H9 (cell line): ENCODE measurements at regions not wholly inside any gene's neighbourhood (a gene's known extent, or its start where the extent isn't known, plus 50 kb on each side); places are given as distances from the start of the nearest gene placed in this dataset.
A peak's percentile ranks its signal among the peaks of the same experiment; 100 is the strongest.

Experiments
- DNase-seq: peaks from one replicate; pipeline ENCODE4 v3.0.0-alpha.2; 2017
- H2AFZ ChIP-seq: one replicate; pipeline ENCODE4 v1.6.1; 2013; ENCODE audit warnings: mild to moderate bottlenecking, low read length, control low read depth, moderate library complexity
- H2AK5ac ChIP-seq: 2 replicates; pipeline ENCODE4 v1.6.1; 2013; ENCODE audit warnings: low read length, control low read depth, mixed read lengths; ENCODE audit not compliant: insufficient read length
- H2BK120ac ChIP-seq: one replicate; pipeline ENCODE4 v1.6.1; 2013; ENCODE audit warnings: low read depth, mild to moderate bottlenecking, low read length, control low read depth, inconsistent platforms; ENCODE audit not compliant: poor library complexity, severe bottlenecking
- H2BK12ac ChIP-seq: 2 replicates; pipeline ENCODE4 v1.6.1; 2013; ENCODE audit warnings: low read length, control low read depth, mixed read lengths, low read depth; ENCODE audit not compliant: insufficient read length
- H2BK15ac ChIP-seq: 2 replicates; pipeline ENCODE4 v1.6.1; 2013; ENCODE audit warnings: low read depth, low read length, control low read depth
- H2BK20ac ChIP-seq: one replicate; pipeline ENCODE4 v1.6.1; 2013; ENCODE audit warnings: low read depth, mild to moderate bottlenecking, low read length, control low read depth, inconsistent platforms; ENCODE audit not compliant: poor library complexity, severe bottlenecking
- H2BK5ac ChIP-seq: 2 replicates; pipeline ENCODE4 v1.6.1; 2013; ENCODE audit warnings: low read length, control low read depth, mixed read lengths; ENCODE audit not compliant: insufficient read length
- H3K14ac ChIP-seq: 2 replicates; pipeline ENCODE4 v1.6.1; 2013; ENCODE audit warnings: low read length, control low read depth; ENCODE audit not compliant: insufficient read depth
- H3K18ac ChIP-seq: 2 replicates; pipeline ENCODE4 v1.6.1; 2013; ENCODE audit warnings: low read depth, mild to moderate bottlenecking, mixed read lengths, low read length, control low read depth; ENCODE audit not compliant: insufficient read length
- H3K23ac ChIP-seq: 2 replicates; pipeline ENCODE4 v1.6.1; 2013; ENCODE audit warnings: low read length, control low read depth, mixed read lengths, low read depth; ENCODE audit not compliant: insufficient read length
- H3K23me2 ChIP-seq: 2 replicates; pipeline ENCODE4 v1.6.1; 2013; ENCODE audit warnings: low read depth, mild to moderate bottlenecking, mixed read lengths, low read length, control low read depth; ENCODE audit not compliant: insufficient read length, poor library complexity, severe bottlenecking
- H3K27ac ChIP-seq: 2 replicates; pipeline ENCODE4 v1.5.1; 2013; ENCODE audit warnings: low read length, control low read depth, mixed read lengths, low read depth; ENCODE audit not compliant: insufficient read length
- H3K27me3 ChIP-seq: 2 replicates; pipeline ENCODE4 v1.6.1; 2013; ENCODE audit warnings: low read length, control low read depth, inconsistent platforms; ENCODE audit not compliant: insufficient read depth
- H3K4ac ChIP-seq: 2 replicates; pipeline ENCODE4 v1.6.1; 2013; ENCODE audit warnings: low read depth, mild to moderate bottlenecking, control low read depth, inconsistent platforms, low read length, moderate library complexity
- H3K4me1 ChIP-seq: 2 replicates; pipeline ENCODE4 v1.6.1; 2013; ENCODE audit warnings: low read length, control low read depth, inconsistent platforms; ENCODE audit not compliant: insufficient read depth
- H3K4me2 ChIP-seq: 2 replicates; pipeline ENCODE4 v1.6.1; 2013; ENCODE audit warnings: low read length, control low read depth, mixed read lengths; ENCODE audit not compliant: insufficient read length, insufficient read depth
- H3K56ac ChIP-seq: 2 replicates; pipeline ENCODE4 v1.6.1; 2013; ENCODE audit warnings: low read depth, mild to moderate bottlenecking, mixed read lengths, low read length, control low read depth; ENCODE audit not compliant: insufficient read length
- H3K79me1 ChIP-seq: 2 replicates; pipeline ENCODE4 v1.6.1; 2013; ENCODE audit warnings: low read depth, mild to moderate bottlenecking, moderate library complexity, low read length, control low read depth, inconsistent platforms; ENCODE audit not compliant: insufficient read depth, poor library complexity, severe bottlenecking
- H3K79me2 ChIP-seq: 2 replicates; pipeline ENCODE4 v1.6.1; 2013; ENCODE audit warnings: low read length, control low read depth, inconsistent platforms; ENCODE audit not compliant: insufficient read depth
- H3K9ac ChIP-seq: 2 replicates; pipeline ENCODE4 v1.6.1; 2013; ENCODE audit warnings: low read length, control low read depth, mixed read lengths; ENCODE audit not compliant: insufficient read length; ENCODE audit errors: extremely low read depth
- H3K9me3 ChIP-seq: one replicate; pipeline ENCODE4 v1.6.1; 2013; ENCODE audit warnings: low read depth, low read length, inconsistent platforms; ENCODE audit not compliant: control insufficient read depth
- H3T11ph ChIP-seq: one replicate; pipeline ENCODE4 v1.6.1; 2013; ENCODE audit warnings: mild to moderate bottlenecking, low read length, control low read depth, inconsistent platforms
- H4K20me1 ChIP-seq: one replicate; pipeline ENCODE4 v1.6.1; 2013; ENCODE audit not compliant: control insufficient read depth, insufficient read length, insufficient read depth
- H4K5ac ChIP-seq: 2 replicates; pipeline ENCODE4 v1.6.1; 2013; ENCODE audit warnings: low read depth, mild to moderate bottlenecking, mixed read lengths, low read length, control low read depth; ENCODE audit not compliant: insufficient read length
- H4K8ac ChIP-seq: replicated peaks from 2 replicates; pipeline ENCODE4 v1.6.1; 2013; ENCODE audit warnings: low read length, control low read depth, mixed read lengths, low read depth; ENCODE audit not compliant: insufficient read length
- H4K91ac ChIP-seq: 2 replicates; pipeline ENCODE4 v1.6.1; 2013; ENCODE audit warnings: low read depth, mild to moderate bottlenecking, moderate library complexity, mixed read lengths, low read length, control low read depth; ENCODE audit not compliant: insufficient read length
- H3K27ac Mint-ChIP-seq, 3 experiments: 2 replicates in 2 of 3; 3 replicates in 1 of 3; pipeline ENCODE4 v1.8.0; 2020 to 2021; ENCODE audit warnings: mixed read lengths in 3 of 3, mild to moderate bottlenecking in 1 of 3, moderate library complexity in 1 of 3
- H3K27me3 Mint-ChIP-seq: 2 replicates; pipeline ENCODE4 v1.8.0; 2021; ENCODE audit warnings: low read depth, mild to moderate bottlenecking, moderate library complexity, mixed read lengths
- H3K36me3 Mint-ChIP-seq, 3 experiments: 2 replicates in 2 of 3; 3 replicates in 1 of 3; pipeline ENCODE4 v1.8.0; 2020 to 2021; ENCODE audit warnings: low read depth in 3 of 3, mixed read lengths in 3 of 3; ENCODE audit not compliant: insufficient read depth in 1 of 3
- H3K4me1 Mint-ChIP-seq, 2 experiments: 2 replicates each; pipeline ENCODE4 v1.8.0; 2020; ENCODE audit warnings: mixed read lengths in 2 of 2
- H3K4me3 Mint-ChIP-seq, 2 experiments: 2 replicates in 1 of 2; 3 replicates in 1 of 2; pipeline ENCODE4 v1.8.0; 2020 to 2021; ENCODE audit warnings: mild to moderate bottlenecking in 2 of 2, mixed read lengths in 2 of 2, moderate library complexity in 1 of 2
- H3K9me3 Mint-ChIP-seq, 2 experiments: 2 replicates in 1 of 2; 3 replicates in 1 of 2; pipeline ENCODE4 v1.8.0; 2020; ENCODE audit warnings: mild to moderate bottlenecking in 2 of 2, mixed read lengths in 2 of 2, moderate library complexity in 1 of 2
- CTCF ChIP-seq: fragments of 200-600 bp; sonication (generic); conservative IDR thresholded peaks from 3 replicates; pipeline ENCODE4 v1.8.0; 2021; ENCODE audit warnings: antibody characterized with exemption, mild to moderate bottlenecking

- H4K91ac ChIP-seq, result no peak overlapping the region
- TF ChIP-seq CTCF, result no peak
- DNase-seq, result no peak
- no peaks in the 10 kb centered on the region for H3K79me1 ChIP-seq
- Mint-ChIP-seq H3K4me1 (peaks cover 0 to 2% of the 10 kb centered on the region in 2 experiments; a peak in 1 of 4 replicates), H3K4me3 (no peak overlapping the region), H3K27ac (peak overlapping the region in 1 of 3 experiments; percentile 63; a peak in 1 of 7 replicates), H3K27me3 (no peaks in the 10 kb centered on the region), H3K36me3 (no peaks in the 10 kb centered on the region), H3K9me3 (no peaks in the 10 kb centered on the region)
- no peaks in the 10 kb centered on the region for H3K27me3 ChIP-seq
- H2BK20ac ChIP-seq, result no peak overlapping the region
- H2BK120ac ChIP-seq, result no peak overlapping the region
- H2BK5ac ChIP-seq, result no peak overlapping the region
- H3K9me3 ChIP-seq, result no peaks in the 10 kb centered on the region
- no peaks in the 10 kb centered on the region for H3K4me1 ChIP-seq
- no peak overlapping the region for H3K56ac ChIP-seq
- H3K9ac ChIP-seq, result no peak overlapping the region
- no peaks in the 10 kb centered on the region for H4K20me1 ChIP-seq
- H2BK12ac ChIP-seq, result no peak overlapping the region
- no peak overlapping the region for H3K14ac ChIP-seq
- H2AFZ ChIP-seq, result no peak overlapping the region
- H3K27ac ChIP-seq, result no peak overlapping the region
- H4K5ac ChIP-seq, result no peak overlapping the region
- no peak overlapping the region for H3T11ph ChIP-seq
- no peak overlapping the region for H2BK15ac ChIP-seq
- H3K4ac ChIP-seq, result no peak overlapping the region
- no peak overlapping the region for H3K18ac ChIP-seq
- no peak overlapping the region for H2AK5ac ChIP-seq
- H3K23me2 ChIP-seq, result no peaks in the 10 kb centered on the region
- no peak overlapping the region for H4K8ac ChIP-seq
- no peak overlapping the region for H3K23ac ChIP-seq
- H3K79me2 ChIP-seq, result no peaks in the 10 kb centered on the region
- H3K4me2 ChIP-seq, result no peak overlapping the region
Measured at GRCh38 chr5:153437251-153437650, 53.2 kb upstream of the GRIA1 start.
